Ovary (tissue), 3 donors: ENCODE measurements at regions not wholly inside any gene's neighbourhood (a gene's known extent, or its start where the extent isn't known, plus 50 kb on each side); places are given as distances from the start of the nearest gene placed in this dataset.

Source experiments
- CTCF ChIP-seq, 3 donors: fragments of 450-650 bp in 2 of 3; fragments of 200-600 bp in 1 of 3; IDR thresholded peaks; one replicate each; pipeline versions ENCODE4 v1.5.1 to v1.8.0; 2016 to 2022; ENCODE audit warnings: antibody characterized with exemption in 3 of 3, mild to moderate bottlenecking in 1 of 3
- POLR2A ChIP-seq: fragments of 450-650 bp; IDR thresholded peaks from one replicate; pipeline ENCODE4 v1.6.1; 2017; ENCODE audit warnings: antibody characterized with exemption, mild to moderate bottlenecking, moderate library complexity
- donor health status: DM: no; HTN: no; CAD: no.

GRCh38 chr12:24698972-24699371, 249.9 kb downstream of the BCAT1 start:
- TF ChIP-seq CTCF (IDR thresholded peaks at IDR 0.05) (no peak), POLR2A (no peak)
